ENCODE measurements at regions not wholly inside any gene's neighbourhood (a gene's known extent, or its start where the extent isn't known, plus 50 kb on each side); places are given as distances from the start of the nearest gene placed in this dataset.

DNA sequence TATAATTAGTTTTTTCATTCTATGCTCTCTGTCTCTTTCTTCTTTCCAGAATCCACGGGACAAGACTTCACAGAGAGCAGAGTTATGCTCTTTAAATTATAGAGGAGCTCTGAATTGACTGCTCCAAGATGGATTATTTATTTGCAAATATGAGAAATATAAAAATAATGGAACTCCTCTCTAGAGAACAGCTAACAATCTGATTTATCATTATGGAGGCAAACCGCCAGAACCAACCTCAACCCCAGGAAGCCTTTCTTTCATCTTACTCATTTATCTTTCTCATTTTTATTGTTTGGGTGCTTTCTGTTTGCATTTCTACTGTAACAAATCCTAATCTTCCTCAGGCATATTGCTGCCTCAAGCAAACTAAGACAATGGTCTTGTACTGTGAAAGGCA lies 216.5 kb downstream of the C12orf50 start:
- Histone ChIP-seq H3K36me3 (no peaks in the 10 kb centered on the region), H3K4me1 (ENCODE audit: low read depth) (no peaks in the 10 kb centered on the region), H3K27me3 (no peaks in the 10 kb centered on the region), H3K27ac (no peak overlapping the region), H3K9me3 (ENCODE audit: low read depth) (no peaks in the 10 kb centered on the region), H3K4me3 (no peak overlapping the region)
- TF ChIP-seq, protein P1, sequence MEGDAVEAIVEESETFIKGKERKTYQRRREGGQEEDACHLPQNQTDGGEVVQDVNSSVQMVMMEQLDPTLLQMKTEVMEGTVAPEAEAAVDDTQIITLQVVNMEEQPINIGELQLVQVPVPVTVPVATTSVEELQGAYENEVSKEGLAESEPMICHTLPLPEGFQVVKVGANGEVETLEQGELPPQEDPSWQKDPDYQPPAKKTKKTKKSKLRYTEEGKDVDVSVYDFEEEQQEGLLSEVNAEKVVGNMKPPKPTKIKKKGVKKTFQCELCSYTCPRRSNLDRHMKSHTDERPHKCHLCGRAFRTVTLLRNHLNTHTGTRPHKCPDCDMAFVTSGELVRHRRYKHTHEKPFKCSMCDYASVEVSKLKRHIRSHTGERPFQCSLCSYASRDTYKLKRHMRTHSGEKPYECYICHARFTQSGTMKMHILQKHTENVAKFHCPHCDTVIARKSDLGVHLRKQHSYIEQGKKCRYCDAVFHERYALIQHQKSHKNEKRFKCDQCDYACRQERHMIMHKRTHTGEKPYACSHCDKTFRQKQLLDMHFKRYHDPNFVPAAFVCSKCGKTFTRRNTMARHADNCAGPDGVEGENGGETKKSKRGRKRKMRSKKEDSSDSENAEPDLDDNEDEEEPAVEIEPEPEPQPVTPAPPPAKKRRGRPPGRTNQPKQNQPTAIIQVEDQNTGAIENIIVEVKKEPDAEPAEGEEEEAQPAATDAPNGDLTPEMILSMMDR (IDR thresholded peaks at IDR 0.05; ENCODE audit: low read depth, low read length) = no peak
- DNase-seq (ENCODE audit: low read depth in 1 of 2, low spot score in 1 of 2) = no peak

DNA sequence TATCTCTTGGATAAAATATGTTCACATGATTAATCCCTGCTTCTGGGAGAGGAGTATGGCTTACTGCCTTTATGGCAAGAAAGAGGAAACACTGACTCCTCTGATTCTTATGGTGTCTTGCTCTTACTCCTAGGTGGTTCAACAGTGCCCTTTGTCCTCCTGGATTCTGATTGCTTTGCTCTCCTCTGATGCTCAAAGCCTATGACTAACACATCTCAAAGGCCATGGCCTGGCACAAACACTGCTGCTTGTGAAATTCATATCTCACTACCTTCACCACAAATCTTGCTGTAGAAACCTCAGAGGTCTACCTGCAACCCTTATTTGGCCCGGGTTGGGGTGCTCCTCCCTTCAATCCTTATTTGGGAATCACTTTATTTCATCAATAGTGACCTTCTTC lies 217.2 kb downstream of the C12orf50 start:
- TF ChIP-seq, protein P1 (IDR thresholded peaks at IDR 0.05; ENCODE audit: low read depth, low read length) = no peak
- no peaks in the 10 kb centered on the region for H3K9me3 ChIP-seq (ENCODE audit: low read depth)
- H3K4me3 ChIP-seq = no peak overlapping the region
- DNase-seq (ENCODE audit: low read depth in 1 of 2, low spot score in 1 of 2) = no peak
- no peak overlapping the region for H3K27ac ChIP-seq
- H3K4me1 ChIP-seq (ENCODE audit: low read depth) = no peaks in the 10 kb centered on the region
- no peaks in the 10 kb centered on the region for H3K27me3 ChIP-seq
- H3K36me3 ChIP-seq = no peaks in the 10 kb centered on the region

DNA sequence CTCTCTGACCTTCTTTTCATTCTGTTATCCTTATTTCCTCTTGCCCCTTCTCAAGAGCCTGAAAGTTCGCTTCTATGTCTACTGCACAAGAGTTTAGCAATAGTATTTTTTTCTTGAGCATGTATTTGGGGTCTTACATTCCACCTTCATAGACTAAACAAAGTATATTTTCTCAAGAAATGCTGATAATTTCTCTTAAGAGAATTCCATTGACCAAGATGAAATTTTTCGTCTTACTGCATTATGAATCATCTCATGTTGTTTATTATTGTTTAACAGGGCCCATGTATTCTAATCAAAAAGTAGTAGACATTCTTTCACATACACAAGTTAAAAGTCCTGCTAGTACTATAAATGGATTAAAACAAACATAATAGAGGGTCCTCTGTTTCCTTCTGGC lies 219.3 kb downstream of the C12orf50 start:
- no peak overlapping the region for H3K27ac ChIP-seq
- H3K4me3 ChIP-seq = no peak overlapping the region
- H3K27me3 ChIP-seq = no peaks in the 10 kb centered on the region
- H3K36me3 ChIP-seq = no peaks in the 10 kb centered on the region
- no peaks in the 10 kb centered on the region for H3K4me1 ChIP-seq (ENCODE audit: low read depth)
- H3K9me3 ChIP-seq (ENCODE audit: low read depth) = no peaks in the 10 kb centered on the region
- TF ChIP-seq, protein P1 (IDR thresholded peaks at IDR 0.05; ENCODE audit: low read depth, low read length) = no peak
- no peak for DNase-seq (ENCODE audit: low read depth in 1 of 2, low spot score in 1 of 2)

DNA sequence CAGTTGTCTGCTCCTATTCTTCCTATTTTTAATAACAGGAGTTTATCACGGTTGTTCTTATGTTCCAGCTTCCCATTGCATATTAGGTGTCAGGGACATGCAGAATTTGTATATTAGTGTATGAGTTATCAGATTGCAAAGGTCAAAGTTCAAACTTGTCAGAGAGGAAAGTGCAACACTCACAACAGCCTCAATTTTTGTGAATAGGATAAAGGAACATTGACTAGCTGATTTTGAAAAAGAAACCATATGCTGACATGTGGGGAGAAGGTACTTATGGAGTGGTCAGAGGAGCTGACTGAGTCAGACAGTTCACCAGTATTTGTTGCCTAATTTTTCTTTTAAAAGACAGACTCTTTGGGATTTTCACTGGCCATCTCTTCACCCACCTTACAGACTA lies 222.1 kb downstream of the C12orf50 start:
- Histone ChIP-seq H3K36me3 (no peaks in the 10 kb centered on the region), H3K4me1 (ENCODE audit: low read depth) (no peaks in the 10 kb centered on the region)
- no peak for DNase-seq (ENCODE audit: low read depth in 1 of 2, low spot score in 1 of 2)

DNA sequence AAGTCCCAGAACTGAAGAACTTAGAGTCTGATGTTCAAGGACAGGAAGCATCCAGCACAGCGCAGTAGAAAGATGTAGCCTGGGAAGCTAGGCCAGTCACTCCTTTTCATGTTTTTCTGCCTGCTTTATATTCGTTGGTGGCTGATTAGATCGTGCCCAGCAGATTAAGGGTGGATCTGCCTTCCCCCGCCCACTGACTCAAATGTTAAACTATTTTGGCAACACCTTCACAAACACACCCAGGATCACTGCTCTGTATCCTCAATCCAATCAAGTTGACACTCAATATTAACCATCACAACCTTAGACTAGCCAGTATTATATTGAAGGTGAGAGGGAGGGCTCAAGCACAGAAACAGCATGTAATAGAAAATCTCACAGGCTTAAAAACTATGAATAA lies 222.9 kb downstream of the C12orf50 start:
- H3K4me1 ChIP-seq (ENCODE audit: low read depth) = no peaks in the 10 kb centered on the region

More for the DNA sequence above, 222.1 kb downstream of the C12orf50 start:
- no peaks in the 10 kb centered on the region for H3K9me3 ChIP-seq (ENCODE audit: low read depth)
- no peaks in the 10 kb centered on the region for H3K27me3 ChIP-seq
- no peak overlapping the region for H3K27ac ChIP-seq
- H3K4me3 ChIP-seq = no peak overlapping the region
- TF ChIP-seq, protein P1 (IDR thresholded peaks at IDR 0.05; ENCODE audit: low read depth, low read length) = no peak

More for the DNA sequence above, 222.9 kb downstream of the C12orf50 start:
- no peaks in the 10 kb centered on the region for H3K27me3 ChIP-seq
- no peaks in the 10 kb centered on the region for H3K9me3 ChIP-seq (ENCODE audit: low read depth)
- H3K36me3 ChIP-seq = no peaks in the 10 kb centered on the region
- TF ChIP-seq, protein P1 (IDR thresholded peaks at IDR 0.05; ENCODE audit: low read depth, low read length) = no peak
- no peak overlapping the region for H3K4me3 ChIP-seq
- H3K27ac ChIP-seq = no peak overlapping the region
- no peak for DNase-seq (ENCODE audit: low read depth in 1 of 2, low spot score in 1 of 2)
